ENCODE measurements at regions not wholly inside any gene's neighbourhood (a gene's known extent, or its start where the extent isn't known, plus 50 kb on each side); places are given as distances from the start of the nearest gene placed in this dataset.

DNA sequence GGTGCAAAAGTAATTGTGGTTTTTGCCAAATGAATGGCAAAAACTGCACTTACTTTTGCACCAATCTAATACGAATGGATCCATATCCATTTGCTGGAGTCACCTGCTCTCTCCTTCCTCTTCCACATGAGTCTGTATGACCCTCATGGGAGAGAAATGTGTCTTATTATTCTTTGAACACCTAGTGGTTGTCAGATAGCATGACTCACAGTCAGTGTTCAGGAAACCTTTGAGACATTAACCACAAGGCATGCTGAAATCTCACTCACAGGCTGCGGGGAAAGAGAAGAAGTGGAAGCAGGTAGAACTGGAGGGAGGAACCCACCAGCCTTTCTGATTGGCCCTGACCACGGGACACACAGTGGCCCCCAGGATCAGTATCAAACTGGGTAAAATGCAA, 222.8 kb upstream of the KLF4 start:
- Mint-ChIP-seq H3K9me3 (peaks cover 2% of the 10 kb centered on the region), H3K4me3 (no peak overlapping the region), H3K36me3 (ENCODE audit: low read depth) (no peaks in the 10 kb centered on the region), H3K27me3 (ENCODE audit: low read depth) (peaks cover 3% of the 10 kb centered on the region), H3K4me1 (peaks cover 5% of the 10 kb centered on the region), H3K27ac (ENCODE audit: unreplicated experiment) (no peak overlapping the region)
- TF ChIP-seq CTCF (conservative IDR thresholded peaks at IDR 0.05) = peak; percentile 23
- no peak for DNase-seq (ENCODE audit: low read depth, low spot score)

GRCh38 chr9:107711542-107711941, 222.0 kb upstream of the KLF4 start:
- no peak overlapping the region for H3K27ac Mint-ChIP-seq (ENCODE audit: unreplicated experiment)

DNA sequence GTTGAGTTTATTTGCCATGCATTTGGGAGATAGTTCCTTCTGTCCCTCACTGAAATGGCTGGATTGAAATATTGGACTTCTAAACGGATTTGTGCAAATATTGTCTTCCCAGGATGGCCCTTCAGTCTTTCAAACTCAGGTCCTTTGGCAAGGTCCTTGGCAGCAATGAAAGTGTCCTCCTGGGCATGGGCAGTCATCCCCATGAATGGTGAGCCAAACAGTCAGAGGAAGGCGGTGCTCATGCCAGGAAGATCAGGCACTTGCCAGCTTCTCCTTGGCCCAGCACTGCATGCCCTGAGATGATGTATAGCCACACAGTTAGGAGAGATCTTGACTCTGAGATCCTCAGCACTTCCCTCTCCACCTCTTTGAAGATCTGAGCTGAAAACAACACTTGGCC, 221.4 kb upstream of the KLF4 start:
- DNase-seq (ENCODE audit: low read depth, low spot score) = no peak
- Mint-ChIP-seq H3K27ac (ENCODE audit: unreplicated experiment) (no peak overlapping the region), H3K9me3 (peaks cover 2% of the 10 kb centered on the region), H3K4me3 (no peak overlapping the region), H3K27me3 (ENCODE audit: low read depth) (peaks cover 3% of the 10 kb centered on the region), H3K36me3 (ENCODE audit: low read depth) (no peaks in the 10 kb centered on the region), H3K4me1 (peaks cover 5% of the 10 kb centered on the region)
- TF ChIP-seq CTCF (conservative IDR thresholded peaks at IDR 0.05) = no peak

More at GRCh38 chr9:107711542-107711941, 222.0 kb upstream of the KLF4 start:
- DNase-seq (ENCODE audit: low read depth, low spot score) = no peak
- H3K27me3 Mint-ChIP-seq (ENCODE audit: low read depth) = peaks cover 3% of the 10 kb centered on the region
- H3K9me3 Mint-ChIP-seq = peaks cover 2% of the 10 kb centered on the region
- no peak for TF ChIP-seq CTCF (conservative IDR thresholded peaks at IDR 0.05)
- no peak overlapping the region for H3K4me3 Mint-ChIP-seq
- H3K4me1 Mint-ChIP-seq = peaks cover 5% of the 10 kb centered on the region
- no peaks in the 10 kb centered on the region for H3K36me3 Mint-ChIP-seq (ENCODE audit: low read depth)

- no peak for DNase-seq (ENCODE audit: low read depth, low spot score)
- no peak overlapping the region for H3K27ac Mint-ChIP-seq (ENCODE audit: unreplicated experiment)
- no peak overlapping the region for H3K4me3 Mint-ChIP-seq
- peaks cover 2% of the 10 kb centered on the region for H3K9me3 Mint-ChIP-seq
- H3K27me3 Mint-ChIP-seq (ENCODE audit: low read depth) = peaks cover 3% of the 10 kb centered on the region
- no peaks in the 10 kb centered on the region for H3K36me3 Mint-ChIP-seq (ENCODE audit: low read depth)
- no peak for TF ChIP-seq CTCF (conservative IDR thresholded peaks at IDR 0.05)
- H3K4me1 Mint-ChIP-seq = peaks cover 5% of the 10 kb centered on the region
These were observed 221.0 kb upstream of the KLF4 start for GRCh38 chr9:107710546-107710945.

DNA sequence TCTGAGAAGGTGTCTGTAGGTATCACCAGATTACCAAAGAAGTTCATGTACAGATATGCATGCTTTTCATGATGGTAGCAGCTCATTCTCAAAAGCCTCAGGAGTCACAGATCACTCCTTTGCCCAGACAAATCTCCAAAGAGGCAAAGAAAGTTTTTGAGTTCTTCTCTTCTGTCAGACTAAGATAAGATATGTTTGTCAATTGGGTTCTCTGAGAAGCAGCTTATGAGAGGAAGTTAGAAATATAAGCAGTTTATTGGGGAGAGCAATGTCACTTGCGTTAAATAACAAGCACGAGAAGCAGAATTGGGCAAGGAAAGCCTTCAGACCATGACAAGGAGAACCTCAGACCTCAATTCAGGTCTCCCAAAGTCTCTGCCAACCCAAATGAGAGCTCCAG, 219.2 kb upstream of the KLF4 start:
- Mint-ChIP-seq H3K4me3 (no peak overlapping the region), H3K27ac (ENCODE audit: unreplicated experiment) (no peak overlapping the region), H3K9me3 (peaks cover 2% of the 10 kb centered on the region), H3K4me1 (peaks cover 5% of the 10 kb centered on the region), H3K36me3 (ENCODE audit: low read depth) (no peaks in the 10 kb centered on the region), H3K27me3 (ENCODE audit: low read depth) (peaks cover 3% of the 10 kb centered on the region)
- no peak for TF ChIP-seq CTCF (conservative IDR thresholded peaks at IDR 0.05)
- DNase-seq (ENCODE audit: low read depth, low spot score) = no peak

All from neural crest cell (in vitro differentiated cells).